Gastrocnemius medialis (tissue), 4 donors: ENCODE measurements at regions not wholly inside any gene's neighbourhood (a gene's known extent, or its start where the extent isn't known, plus 50 kb on each side); places are given as distances from the start of the nearest gene placed in this dataset.

Source experiments
- ATAC-seq, 2 donors: fragments of 150-250 bp; one replicate each; pipeline ENCODE4 v1.9.1; 2016
- DNase-seq, 2 donors: peaks; one replicate each; pipeline ENCODE4 v3.0.0-alpha.2; 2019
- H3K27ac ChIP-seq, 4 donors: fragments of 200-600 bp; sonication (generic); 1 replicate in 1 of 4; 2 replicates in 3 of 4; pipeline ENCODE4 v1.5.1; 2016 to 2018; ENCODE audit warnings: mild to moderate bottlenecking in 2 of 4, moderate library complexity in 1 of 4
- H3K27me3 ChIP-seq, 3 donors: fragments of 200-600 bp; sonication (generic) in 2 of 3; 1 replicate in 1 of 3; 2 replicates in 2 of 3; pipeline versions ENCODE4 v1.5.1 to v1.6.0; 2016 to 2019; ENCODE audit warnings: mild to moderate bottlenecking in 1 of 3, moderate library complexity in 1 of 3
- H3K36me3 ChIP-seq, 2 donors: fragments of 200-600 bp; sonication (generic) in 1 of 2; one replicate each; pipeline ENCODE4 v1.5.1; 2017 to 2018
- H3K4me1 ChIP-seq, 2 donors: fragments of 200-600 bp; sonication (generic) in 1 of 2; one replicate each; pipeline ENCODE4 v1.5.1; 2016 to 2017; ENCODE audit warnings: mild to moderate bottlenecking in 2 of 2
- H3K4me3 ChIP-seq, 4 donors: fragments of 200-600 bp; sonication (generic) in 3 of 4; 1 replicate in 1 of 4; 2 replicates in 3 of 4; pipeline ENCODE4 v1.5.1; 2016 to 2019; ENCODE audit warnings: mild to moderate bottlenecking in 2 of 4
- H3K9me3 ChIP-seq, 3 donors: fragments of 200-600 bp; sonication (generic) in 2 of 3; 1 replicate in 1 of 3; 2 replicates in 2 of 3; pipeline ENCODE4 v1.5.1; 2016 to 2019
- POLR2A ChIP-seq, 2 donors: fragments of 450-650 bp; IDR thresholded peaks; one replicate each; pipeline ENCODE4 v1.6.1; 2017; ENCODE audit warnings: antibody characterized with exemption in 2 of 2, mild to moderate bottlenecking in 2 of 2, moderate library complexity in 2 of 2
- in situ Hi-C, 4 donors: fragments of 200-750 bp; cut with MboI; loops; one replicate each; pipeline versions ENCODE4 v1.15.0 to v1.8.0; 2017; ENCODE audit warnings: low sequenced_read_pairs in 4 of 4
- intact Hi-C: fragments of 100-400 bp; cut with DNase I; formaldehyde crosslinking; loops from one replicate; pipeline ENCODE4 v1.15.1; 2023; ENCODE audit warnings: low total_unique reads
- TF ChIP-seq, protein P1 (sequence below), 5 experiments: fragments of 450-650 bp in 3 of 5; fragments of 200-600 bp in 2 of 5; sonication (generic) in 2 of 5; IDR thresholded peaks in 4 of 5; conservative IDR thresholded peaks in 1 of 5; 1 replicate in 4 of 5; 2 replicates in 1 of 5; pipeline ENCODE4 v1.5.1; 2016 to 2019; ENCODE audit warnings: antibody characterized with exemption in 5 of 5, mild to moderate bottlenecking in 3 of 5, moderate library complexity in 3 of 5

DNA sequence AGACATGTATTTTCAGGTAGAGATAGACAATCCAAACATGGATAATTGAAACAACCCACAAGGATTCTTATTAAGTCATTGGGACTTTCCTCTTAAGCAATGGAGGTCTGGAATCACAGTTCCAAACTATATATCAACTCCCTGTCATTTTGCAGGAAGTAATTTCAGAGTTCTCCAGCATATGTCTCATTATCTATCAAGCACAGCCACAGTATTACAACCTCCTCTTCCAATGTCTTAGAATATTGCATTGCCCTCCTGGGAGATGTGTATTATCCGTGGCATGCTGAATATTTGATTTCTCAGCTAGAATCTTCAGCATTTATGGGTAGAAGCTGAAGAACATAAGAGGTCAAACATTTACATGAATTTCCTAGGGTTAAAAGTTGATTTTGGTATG lies 1255.8 kb downstream of the SORCS1 start:
- TF ChIP-seq, protein P1, sequence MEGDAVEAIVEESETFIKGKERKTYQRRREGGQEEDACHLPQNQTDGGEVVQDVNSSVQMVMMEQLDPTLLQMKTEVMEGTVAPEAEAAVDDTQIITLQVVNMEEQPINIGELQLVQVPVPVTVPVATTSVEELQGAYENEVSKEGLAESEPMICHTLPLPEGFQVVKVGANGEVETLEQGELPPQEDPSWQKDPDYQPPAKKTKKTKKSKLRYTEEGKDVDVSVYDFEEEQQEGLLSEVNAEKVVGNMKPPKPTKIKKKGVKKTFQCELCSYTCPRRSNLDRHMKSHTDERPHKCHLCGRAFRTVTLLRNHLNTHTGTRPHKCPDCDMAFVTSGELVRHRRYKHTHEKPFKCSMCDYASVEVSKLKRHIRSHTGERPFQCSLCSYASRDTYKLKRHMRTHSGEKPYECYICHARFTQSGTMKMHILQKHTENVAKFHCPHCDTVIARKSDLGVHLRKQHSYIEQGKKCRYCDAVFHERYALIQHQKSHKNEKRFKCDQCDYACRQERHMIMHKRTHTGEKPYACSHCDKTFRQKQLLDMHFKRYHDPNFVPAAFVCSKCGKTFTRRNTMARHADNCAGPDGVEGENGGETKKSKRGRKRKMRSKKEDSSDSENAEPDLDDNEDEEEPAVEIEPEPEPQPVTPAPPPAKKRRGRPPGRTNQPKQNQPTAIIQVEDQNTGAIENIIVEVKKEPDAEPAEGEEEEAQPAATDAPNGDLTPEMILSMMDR (IDR thresholded peaks at IDR 0.05 in 4 of 5, conservative IDR thresholded peaks at IDR 0.05 in 1 of 5) = no peak
- DNase-seq (no peak), ATAC-seq (no peak)
- H3K9me3 ChIP-seq = no peaks in the 10 kb centered on the region
- intact Hi-C loops = no loop called here
- no peaks in the 10 kb centered on the region for H3K4me1 ChIP-seq
- no peak overlapping the region for H3K4me3 ChIP-seq
- H3K36me3 ChIP-seq = no peaks in the 10 kb centered on the region
- in situ Hi-C loops = no loop called here
- H3K27me3 ChIP-seq = no peaks in the 10 kb centered on the region
- no peak overlapping the region for H3K27ac ChIP-seq

DNA sequence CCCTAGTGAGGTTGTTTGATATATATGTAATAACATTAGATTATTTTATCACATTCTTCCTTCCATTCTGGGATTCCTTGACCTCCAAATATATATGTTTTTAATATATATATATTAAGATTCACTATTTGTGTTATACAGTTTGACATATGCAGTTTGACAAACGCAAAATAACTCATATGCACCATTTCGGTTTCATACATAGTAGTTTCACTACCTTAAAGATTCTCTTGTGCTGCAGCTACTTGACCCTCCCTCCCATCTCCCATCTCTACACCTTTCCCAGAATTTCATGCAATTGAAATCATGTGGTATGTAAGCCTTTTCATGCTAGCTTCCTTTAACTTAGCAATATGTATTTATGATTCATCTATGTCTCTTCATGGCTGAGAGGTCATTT lies 1244.4 kb downstream of the SORCS3 start:
- intact Hi-C loops = no loop called here
- ATAC-seq (no peak), DNase-seq (no peak)
- in situ Hi-C loops = no loop called here
- Histone ChIP-seq H3K4me3 (no peak overlapping the region), H3K36me3 (no peaks in the 10 kb centered on the region), H3K27ac (no peak overlapping the region), H3K27me3 (no peaks in the 10 kb centered on the region), H3K9me3 (no peaks in the 10 kb centered on the region), H3K4me1 (no peaks in the 10 kb centered on the region)
- TF ChIP-seq, protein P1 (IDR thresholded peaks at IDR 0.05 in 4 of 5, conservative IDR thresholded peaks at IDR 0.05 in 1 of 5) = no peak
- no peak for TF ChIP-seq POLR2A (IDR thresholded peaks at IDR 0.05)

DNA sequence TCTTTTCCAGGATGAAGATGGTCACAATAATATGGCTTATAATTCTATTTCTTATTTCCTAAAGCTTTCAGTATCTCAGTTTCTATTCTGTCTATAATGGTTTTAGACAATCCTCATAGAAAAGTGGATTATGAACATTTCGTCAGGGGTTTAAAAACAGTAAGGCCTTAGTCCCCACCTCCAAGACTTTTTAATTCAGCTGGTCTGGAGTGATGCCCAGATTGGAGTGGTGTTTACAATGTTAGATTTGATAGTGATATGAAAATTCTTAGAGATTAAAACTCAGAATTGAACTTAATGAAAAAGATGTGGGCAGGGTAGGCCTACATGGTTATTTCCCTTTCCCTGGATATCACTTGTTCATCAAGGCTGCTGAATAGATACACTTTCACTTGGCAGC lies 1238.3 kb downstream of the SORCS3 start:
- Histone ChIP-seq H3K36me3 (no peaks in the 10 kb centered on the region), H3K27ac (no peak overlapping the region), H3K9me3 (no peaks in the 10 kb centered on the region), H3K4me3 (no peak overlapping the region), H3K4me1 (no peaks in the 10 kb centered on the region), H3K27me3 (no peaks in the 10 kb centered on the region)
- TF ChIP-seq POLR2A (IDR thresholded peaks at IDR 0.05) = no peak
- TF ChIP-seq, protein P1 (IDR thresholded peaks at IDR 0.05 in 4 of 5, conservative IDR thresholded peaks at IDR 0.05 in 1 of 5) = no peak
- intact Hi-C loops (no loop called here), in situ Hi-C loops (no loop called here)
- ATAC-seq (no peak), DNase-seq (no peak)

DNA sequence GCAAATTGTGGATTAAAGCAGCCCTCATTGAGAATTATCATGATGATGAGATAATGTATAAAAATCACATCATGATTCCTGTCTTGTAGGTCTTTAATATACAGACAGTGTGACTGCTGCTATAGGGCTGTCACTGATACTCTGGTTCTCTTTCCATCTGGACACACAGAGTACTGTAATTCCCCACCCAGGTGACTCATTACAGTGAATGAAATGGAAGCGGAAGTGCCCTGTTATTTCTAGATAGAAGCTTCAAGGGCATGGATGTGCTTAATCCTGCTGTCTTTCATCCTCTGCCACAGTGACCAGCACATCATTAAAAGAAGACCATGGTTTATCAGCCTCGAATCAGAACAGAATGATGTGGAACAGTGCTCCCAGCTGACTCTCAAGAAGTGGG lies 1234.0 kb downstream of the SORCS3 start:
- intact Hi-C loops = no loop called here
- no peaks in the 10 kb centered on the region for H3K36me3 ChIP-seq
- DNase-seq (no peak), ATAC-seq (no peak)
- H3K27ac ChIP-seq = no peak overlapping the region
- no peak overlapping the region for H3K4me3 ChIP-seq
- in situ Hi-C loops = no loop called here
- no peaks in the 10 kb centered on the region for H3K9me3 ChIP-seq
- no peak for TF ChIP-seq POLR2A (IDR thresholded peaks at IDR 0.05)
- TF ChIP-seq, protein P1 (IDR thresholded peaks at IDR 0.05 in 4 of 5, conservative IDR thresholded peaks at IDR 0.05 in 1 of 5) = no peak
- no peaks in the 10 kb centered on the region for H3K4me1 ChIP-seq
- no peaks in the 10 kb centered on the region for H3K27me3 ChIP-seq

DNA sequence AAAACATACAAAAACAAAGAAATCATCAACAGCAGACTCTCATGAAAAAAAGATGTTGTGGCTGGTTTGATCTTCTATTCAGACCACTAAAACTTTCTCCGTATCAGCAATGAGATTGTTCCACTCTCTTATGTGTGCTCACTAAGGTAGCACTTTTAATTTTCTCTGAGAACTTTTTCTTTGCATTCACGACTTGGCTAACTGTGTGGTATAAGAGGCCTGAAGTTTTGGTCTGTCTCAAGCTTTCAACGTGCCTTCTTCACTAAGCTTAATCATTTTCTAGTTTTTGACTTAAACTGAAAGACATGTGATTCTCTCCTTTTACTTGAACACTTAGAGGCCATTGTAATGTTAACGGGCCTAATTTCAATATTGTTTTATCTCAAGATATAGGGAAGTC lies 1231.6 kb downstream of the SORCS3 start:
- Histone ChIP-seq H3K36me3 (no peaks in the 10 kb centered on the region), H3K4me3 (no peak overlapping the region), H3K27me3 (no peaks in the 10 kb centered on the region), H3K9me3 (no peaks in the 10 kb centered on the region), H3K4me1 (no peaks in the 10 kb centered on the region), H3K27ac (no peak overlapping the region)
- TF ChIP-seq, protein P1 (IDR thresholded peaks at IDR 0.05 in 4 of 5, conservative IDR thresholded peaks at IDR 0.05 in 1 of 5) = no peak
- no peak for TF ChIP-seq POLR2A (IDR thresholded peaks at IDR 0.05)
- no peak for DNase-seq
- in situ Hi-C loops (no loop called here), intact Hi-C loops (no loop called here)
- no peak for ATAC-seq
